CD4-positive, alpha-beta T cell treated with Interleukin-21 for 1 hour (primary cell): ENCODE measurements at regions not wholly inside any gene's neighbourhood (a gene's known extent, or its start where the extent isn't known, plus 50 kb on each side); places are given as distances from the start of the nearest gene placed in this dataset.

Source experiments
- DNase-seq: peaks from one replicate; pipeline ENCODE4 v3.0.0-alpha.2; 2020

DNA sequence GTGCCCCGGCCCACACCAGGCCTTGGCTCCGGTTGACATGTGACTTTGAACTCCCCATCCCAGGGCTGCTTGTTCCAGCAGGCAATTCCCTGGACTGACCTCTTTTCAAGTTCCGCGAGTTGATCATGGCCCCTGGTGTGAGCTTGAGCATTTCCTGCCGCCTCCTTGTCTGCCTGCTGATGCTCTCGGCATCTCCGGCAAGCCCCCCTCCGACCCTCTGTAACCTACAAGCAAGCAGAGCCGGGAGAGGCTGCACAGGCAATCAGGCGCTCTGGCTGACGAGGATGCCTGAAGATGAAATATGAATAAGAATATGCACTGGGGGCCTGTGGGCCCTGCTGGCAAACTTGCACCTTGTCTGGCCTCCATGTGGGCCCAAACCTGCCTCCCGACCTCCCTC lies 304.9 kb upstream of the MKI67 start:
- DNase-seq: no peak

DNA sequence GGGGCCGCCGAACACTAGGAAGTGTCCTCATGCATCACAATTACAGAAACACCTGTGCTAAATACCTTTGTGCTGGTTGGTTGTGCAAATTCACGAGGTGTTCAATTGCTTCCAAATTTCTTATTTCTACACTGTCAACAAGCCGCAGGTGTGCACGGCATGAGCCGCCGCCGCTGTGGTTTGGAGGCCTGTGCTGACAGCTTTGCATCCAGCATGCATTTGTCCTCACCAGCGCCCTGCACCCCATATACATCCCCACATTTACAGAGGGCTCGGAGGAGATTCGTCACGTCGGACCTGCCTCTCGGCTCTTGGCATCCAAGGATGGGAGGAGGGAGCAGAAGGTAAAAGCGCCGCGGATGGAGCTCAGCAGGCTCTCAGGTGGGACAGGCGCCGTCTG lies 305.3 kb upstream of the MKI67 start:
- DNase-seq: no peak

DNA sequence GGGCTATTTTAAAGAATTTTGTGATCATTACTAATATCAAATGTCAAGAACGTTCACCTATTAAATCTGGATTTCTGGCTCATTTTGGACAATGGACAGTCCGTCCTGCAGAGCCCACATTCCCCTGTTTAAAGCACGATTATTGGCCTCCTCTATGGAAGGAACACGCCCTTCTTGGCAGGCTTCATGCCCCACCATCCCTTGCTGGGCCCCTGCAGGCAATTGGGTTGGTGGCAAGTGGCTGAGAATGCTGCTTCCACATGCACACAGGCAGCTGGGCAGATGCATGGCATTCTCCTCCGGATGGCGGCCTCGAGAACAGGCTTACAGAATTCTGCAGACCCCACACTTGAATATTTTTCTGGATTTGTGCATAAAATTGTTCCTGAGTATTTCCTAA lies 305.8 kb upstream of the MKI67 start:
- no peak for DNase-seq

DNA sequence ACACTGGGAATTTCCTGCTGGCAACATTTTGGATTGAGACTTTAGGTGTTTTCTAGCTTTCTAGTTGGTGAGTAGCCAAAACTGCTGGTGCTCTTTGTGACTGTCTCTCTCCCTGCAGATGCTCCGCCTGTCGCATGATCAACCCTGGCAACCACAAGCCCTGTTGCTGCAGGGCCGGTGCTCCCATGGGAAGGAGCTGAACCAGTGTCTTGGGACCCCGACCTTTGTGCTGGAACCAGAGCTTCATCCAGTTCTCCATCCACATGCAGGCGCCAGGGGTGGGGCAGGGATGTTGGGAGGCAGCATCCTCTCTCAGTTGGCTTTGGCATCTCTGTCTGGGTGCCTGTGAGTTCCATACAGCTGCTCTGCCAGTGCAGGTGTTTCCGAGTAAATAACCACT lies 306.2 kb upstream of the MKI67 start:
- DNase-seq: no peak

DNA sequence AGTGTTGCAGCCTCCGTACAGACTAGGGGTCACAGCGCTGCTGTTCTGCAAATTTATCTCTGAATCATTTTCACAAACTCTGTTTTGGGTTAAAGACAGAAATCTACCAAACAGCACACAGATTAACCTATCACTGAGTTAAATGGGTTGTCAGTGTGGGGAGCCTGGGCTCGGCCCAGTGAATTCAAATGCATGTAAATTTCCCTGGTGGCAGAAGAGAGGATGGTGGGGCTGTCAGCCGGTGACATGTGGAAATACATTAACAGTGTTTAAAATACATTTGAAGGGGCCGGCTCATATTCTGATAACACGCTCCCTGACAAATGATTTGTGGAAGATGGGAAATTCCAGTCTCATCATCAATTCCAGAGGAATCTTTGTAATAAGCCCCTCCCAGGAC lies 309.6 kb upstream of the MKI67 start:
- DNase-seq: no peak

DNA sequence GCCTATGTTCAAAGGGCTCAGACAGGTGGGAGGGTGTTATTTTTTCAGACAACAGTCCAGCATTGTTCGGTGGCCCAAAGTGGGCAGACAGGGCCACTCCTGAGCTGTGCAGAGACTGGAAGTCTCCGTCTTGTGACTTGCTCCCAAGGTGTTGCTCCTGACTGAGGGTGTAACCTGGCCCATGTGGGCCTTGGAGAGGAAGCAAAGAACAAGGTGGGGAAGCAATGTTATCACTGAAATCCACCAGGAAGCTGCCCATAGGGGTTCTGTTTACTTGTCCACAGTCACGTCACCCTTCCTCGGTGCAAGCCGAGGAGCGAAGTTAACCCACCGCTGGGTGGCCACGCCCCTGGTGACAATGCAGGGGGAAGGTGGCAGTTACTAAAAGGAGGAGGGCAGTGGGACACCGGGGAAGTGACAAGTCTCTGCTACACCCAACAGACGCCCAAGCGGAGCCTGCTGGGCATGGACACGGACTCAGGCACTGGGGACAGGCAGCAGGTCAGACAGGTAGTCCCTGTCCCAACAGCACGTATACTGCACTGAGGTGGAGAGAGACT lies 311.6 kb upstream of the MKI67 start:
- no peak for DNase-seq

DNA sequence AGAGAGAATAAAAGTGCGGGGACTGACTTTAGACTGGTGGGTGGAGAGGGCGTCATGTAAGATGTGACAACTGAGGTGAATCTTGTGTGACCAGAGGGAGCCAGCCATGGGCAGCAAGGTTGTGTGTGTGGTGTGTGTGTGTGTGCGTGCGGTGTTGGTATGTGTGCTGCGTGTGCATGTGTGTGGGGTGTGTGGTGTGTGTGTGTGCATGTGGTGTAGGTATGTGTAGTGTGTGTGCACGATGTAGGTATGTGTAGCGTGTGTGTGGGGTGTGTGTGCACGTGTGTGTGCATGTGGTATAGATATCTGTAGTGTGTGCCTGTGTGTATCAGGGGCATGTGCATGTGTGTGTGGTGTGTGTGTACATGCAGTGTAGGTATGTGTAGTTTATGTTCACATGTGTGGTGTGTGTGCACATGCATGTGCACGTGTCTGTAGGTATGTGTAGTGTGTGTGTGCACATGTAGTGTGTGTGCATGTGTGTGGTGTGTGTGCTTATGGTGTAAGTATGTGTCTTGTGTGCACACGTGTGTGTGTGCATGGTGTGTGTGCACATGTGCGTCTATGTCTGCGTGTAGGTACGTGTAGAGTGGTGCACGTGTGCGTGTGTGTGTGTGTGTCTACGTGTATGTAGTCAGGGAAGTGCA lies 312.3 kb upstream of the MKI67 start:
- DNase-seq: no peak

DNA sequence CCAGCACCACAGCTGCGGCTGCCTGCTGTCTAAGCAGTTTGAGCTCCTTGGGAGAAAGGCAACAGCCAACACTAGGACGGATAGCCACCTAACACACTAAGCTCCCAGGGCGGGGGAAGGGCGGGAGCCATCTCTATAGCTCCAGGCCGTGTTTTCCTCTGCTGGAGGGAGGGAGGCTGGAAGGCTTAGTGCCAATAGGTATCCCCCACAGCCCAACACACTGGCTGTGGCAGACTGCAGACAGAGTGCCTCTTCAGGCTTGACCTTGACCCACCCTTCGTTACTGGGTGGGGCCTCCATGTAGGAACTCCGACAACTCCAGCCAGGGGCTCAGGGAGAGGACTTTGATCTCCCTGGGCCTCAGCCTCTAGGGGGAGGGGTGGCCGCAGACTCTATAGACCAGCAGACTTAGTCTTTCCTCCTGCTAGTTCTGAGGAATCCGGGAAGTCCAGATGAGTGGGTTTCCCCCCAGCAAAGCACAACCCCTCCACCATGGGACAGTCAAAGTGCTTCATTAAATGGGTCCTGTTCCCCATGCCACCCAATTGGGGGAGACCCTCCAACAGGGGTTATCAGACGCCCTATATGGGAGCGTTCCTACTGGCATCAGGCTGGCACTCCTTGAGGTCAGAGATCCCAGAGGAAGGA lies 314.4 kb upstream of the MKI67 start:
- no peak for DNase-seq

DNA sequence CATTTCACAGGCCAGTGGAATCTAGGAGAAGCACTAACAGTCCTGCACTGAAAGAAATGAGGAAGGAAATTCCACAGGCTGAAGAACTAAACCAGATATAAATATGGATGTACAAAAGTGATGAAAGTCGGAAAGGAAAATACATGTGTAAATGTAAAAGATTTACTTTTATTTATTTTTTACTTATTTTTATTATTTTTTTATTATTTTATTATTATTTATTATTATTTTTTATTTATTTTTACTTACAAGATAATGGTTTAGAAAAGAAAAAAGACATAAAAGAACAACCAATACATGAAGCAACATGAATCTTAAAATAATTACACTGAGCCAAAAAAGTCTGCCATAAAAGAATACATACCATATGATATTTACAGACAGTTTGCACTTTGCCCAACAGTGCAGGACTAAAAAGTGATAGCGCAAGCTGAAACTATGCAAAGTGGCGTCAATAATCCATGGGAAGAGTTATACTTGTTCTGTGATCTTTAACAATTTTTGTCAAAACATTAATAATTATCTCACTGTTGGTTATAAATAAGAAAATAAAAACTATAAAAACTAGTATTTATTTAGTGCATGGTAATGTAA lies 317.8 kb upstream of the MKI67 start:
- DNase-seq: no peak

DNA sequence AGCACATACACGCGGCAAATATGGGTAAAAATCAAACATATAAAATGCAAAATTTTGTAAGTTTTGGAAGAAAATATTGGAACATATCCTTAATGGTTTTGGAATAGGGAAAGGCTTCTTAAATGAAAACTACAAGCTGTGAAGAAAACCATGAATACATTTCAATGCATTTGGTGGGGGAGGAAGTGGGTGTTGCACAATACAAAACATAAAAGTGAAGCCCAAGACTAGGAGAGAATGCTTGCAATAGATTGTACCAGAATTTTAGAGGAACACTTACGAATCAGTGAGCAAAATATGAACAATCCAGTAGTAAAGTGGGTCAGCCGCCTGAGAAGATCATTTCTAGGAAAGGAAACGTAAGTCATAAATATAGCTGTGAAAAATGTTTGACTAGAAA lies 322.6 kb upstream of the MKI67 start:
- DNase-seq: no peak

DNA sequence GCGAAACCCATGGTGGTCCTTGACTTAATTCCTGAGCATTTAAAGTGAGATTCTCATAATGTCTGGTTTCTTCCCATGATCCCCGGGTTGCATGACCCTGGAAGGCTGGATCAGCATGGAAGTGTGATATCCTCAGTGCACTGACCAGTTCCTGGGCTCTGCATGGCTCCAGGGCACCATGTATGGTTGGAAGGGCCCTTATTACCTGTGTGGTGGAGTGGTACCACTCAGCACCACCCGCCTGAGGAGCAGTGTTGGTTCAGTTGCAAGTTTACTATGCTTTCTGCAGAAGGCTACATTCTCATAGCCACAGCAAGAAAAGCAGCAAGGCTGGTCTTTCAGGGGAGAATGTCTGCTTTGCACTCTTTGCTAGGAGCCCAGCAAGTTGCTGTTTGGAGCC lies 325.7 kb upstream of the MKI67 start:
- no peak for DNase-seq

DNA sequence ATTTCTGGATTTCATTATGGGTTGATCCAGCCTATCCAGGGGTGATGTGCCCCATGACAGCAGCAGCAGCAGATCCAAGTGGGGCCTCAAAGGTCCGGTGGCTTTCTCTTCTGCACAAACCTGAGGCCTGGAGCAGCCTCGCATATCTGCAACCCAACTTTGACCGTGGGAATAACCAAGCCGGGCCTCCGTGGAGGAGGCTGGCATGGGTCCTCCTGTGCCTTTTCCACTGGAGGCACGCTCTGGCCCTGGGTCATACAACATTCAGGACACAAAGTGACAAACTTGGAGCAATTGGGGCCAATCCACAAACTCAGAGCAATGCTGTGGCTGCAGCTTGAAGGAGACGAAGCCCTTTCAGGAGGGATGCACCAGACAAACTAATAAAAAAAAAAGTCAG lies 330.0 kb upstream of the MKI67 start:
- DNase-seq: no peak

DNA sequence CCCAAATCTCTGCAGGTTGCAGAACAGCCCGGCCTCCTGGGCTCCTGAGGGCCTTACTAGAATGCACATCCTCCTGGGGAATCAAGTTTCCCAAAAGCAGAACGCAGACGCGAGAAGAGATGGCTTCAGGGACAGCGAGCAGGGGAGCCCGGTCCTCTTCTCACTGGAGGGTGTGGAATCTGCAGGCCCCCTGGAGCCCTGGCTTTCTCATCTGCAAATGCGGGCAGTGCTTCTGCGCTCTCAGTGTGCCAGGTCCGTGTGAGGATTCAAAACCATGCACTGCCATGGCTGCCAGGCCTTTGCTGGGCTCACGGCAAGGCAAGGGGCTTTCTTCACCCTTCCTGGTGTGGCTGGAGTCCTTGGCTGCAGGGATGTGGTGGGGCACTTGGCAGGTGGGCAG lies 330.9 kb upstream of the MKI67 start:
- DNase-seq: no peak

DNA sequence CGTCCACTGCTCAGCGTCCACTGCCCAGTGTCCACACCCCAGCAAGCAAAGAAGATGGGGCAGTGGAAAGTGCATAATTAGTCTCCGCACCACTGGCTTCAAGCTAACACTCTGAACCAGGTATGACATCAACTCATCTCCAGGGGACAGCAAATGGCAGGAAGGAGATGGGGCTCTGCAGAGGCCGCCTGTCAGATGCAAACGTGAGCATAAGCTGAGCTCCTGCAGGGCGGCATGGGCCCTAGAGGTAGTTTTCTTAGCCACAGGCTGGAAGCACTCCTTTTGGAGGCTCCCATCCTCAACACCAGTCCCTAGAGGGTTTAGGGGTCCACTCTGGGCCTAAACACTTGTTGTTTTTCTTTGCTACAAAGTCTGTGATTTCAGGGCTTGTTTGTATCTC lies 335.8 kb upstream of the MKI67 start:
- DNase-seq: no peak

DNA sequence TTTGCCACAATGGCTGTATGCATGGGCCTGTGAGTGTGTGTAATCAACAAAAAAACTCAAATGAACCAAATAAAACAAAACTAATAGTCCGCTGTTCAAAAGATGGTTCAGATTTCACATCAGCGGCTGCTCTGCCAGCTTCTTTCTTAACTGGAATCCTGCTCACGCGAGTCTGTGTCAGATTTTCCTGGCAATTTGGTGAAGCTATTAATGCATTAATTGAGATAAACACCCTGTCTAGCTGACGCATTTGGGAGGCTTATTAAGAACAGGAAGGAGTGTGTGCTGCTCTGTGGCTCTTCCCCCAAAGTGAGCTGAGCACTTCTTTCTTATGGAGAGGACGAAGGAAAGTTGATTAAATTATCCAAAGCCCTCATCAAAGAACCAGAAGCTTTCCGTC lies 336.6 kb upstream of the MKI67 start:
- no peak for DNase-seq

DNA sequence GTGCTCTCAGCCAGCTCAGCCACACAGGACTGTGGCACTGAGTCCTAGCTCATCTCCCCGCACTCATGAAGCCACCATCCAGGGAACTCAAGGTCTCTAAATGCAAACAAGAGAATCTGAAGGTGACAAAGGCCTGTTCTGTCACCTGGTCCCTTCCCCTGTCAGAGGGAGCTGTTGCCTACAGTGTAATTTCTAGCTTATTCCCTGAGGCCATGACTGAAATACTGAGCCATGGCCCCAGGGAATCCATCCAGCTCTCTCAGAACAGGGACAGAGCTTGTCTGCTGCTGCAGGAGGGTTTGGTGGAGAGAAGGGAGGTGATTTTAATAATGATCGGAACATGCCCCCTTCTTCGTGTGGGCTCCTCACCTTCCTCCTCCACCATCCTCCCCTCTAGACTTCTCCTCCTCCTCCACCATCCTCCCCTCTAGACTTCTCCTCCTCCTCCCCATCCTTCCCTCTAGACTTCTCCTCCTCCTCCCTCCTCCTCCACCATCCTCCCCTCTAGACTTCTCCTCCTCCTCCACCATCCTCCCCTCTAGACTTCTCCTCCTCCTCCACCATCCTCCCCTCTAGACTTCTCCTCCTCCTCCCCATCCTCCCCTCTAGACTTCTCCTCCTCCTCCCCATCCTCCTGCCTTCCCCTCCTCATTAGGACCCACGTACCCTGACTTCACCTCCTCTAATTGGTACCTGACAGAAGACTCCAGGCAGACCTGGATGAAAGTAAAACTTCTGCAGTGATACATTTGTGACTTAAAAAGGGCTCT lies 338.0 kb upstream of the MKI67 start:
- DNase-seq: no peak

DNA sequence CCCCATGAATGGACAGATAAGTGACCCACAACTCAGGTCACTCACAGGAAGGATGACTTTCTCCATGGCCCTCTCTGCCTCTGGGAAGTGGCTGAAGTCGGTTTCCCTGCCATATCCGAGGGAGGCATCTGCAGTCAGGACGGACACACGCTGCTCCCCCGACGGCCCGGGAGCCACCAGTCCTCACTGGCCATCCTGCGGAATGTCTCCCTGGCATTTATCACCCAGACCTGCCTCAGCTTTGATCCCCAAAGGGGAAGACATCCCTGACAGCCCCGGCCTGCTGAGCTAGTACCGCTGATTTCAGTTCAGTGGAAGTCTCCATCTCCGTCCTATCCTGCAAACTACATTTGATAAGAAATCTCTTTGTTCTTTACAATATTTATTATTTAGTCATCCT lies 339.5 kb upstream of the MKI67 start:
- DNase-seq: no peak

DNA sequence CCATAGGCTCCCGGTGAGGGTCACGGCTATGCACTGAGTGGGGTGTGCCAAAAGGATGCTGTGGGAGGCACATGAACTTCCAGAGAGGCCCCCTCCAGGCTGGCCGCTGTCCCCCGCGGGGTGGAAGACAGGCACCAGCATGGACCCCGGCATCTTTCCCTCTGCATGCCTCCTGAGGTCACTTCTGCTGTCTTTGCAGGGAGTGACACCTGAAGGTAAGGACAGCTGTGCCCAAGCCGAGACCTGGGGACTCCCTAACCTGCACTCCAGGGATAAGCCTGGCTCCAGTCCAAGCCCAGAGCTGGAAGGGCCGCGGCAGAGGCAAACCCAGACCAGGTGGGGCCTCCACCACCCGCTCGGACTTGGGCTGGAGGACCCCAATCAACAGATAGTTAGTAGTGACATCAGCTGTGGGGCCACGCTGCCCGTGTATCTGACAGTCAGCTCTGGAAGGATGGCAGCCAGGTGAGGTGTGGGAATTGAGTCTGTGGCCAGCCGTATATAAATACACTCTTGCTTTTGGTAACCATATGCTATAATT lies 340.7 kb upstream of the MKI67 start:
- DNase-seq: no peak

DNA sequence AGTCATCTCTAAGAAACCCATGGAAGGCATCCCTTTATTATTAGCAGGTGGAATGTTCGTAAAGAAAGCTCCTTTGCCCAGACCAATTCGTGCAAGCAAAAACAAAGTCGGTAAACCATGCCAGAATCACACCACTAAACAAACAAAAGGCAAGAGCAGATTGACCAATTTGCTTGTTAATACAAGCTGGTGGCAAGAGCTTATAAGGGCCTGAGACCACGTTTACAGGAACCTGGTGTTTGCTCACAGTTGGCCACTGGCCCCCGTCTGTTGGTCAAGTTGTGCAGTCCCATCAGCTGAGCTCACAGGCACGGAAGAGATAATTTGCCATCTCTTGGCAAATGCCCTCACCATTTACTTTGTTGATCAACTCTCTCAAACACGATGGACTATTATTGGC lies 342.2 kb upstream of the MKI67 start:
- no peak for DNase-seq

DNA sequence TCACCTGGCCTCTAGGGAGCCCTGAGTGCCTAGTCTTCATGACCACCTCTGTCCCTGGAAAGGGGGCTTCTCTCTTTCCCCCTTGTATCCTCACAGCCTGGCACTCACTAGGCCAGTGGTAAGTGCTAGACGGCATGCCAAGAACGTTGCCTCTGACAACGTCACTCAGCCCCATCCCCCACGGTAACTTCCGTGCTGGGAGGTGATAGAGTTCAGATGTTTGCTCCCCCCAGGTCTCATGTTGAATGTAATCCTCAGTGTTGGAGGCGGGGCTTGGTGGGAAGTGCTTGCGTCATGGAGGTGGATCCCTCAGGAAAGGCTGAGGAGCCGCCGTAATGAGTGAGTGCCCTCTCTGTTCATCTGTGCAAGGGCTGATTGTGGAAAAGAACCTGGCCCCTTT lies 343.3 kb upstream of the MKI67 start:
- DNase-seq: no peak

DNA sequence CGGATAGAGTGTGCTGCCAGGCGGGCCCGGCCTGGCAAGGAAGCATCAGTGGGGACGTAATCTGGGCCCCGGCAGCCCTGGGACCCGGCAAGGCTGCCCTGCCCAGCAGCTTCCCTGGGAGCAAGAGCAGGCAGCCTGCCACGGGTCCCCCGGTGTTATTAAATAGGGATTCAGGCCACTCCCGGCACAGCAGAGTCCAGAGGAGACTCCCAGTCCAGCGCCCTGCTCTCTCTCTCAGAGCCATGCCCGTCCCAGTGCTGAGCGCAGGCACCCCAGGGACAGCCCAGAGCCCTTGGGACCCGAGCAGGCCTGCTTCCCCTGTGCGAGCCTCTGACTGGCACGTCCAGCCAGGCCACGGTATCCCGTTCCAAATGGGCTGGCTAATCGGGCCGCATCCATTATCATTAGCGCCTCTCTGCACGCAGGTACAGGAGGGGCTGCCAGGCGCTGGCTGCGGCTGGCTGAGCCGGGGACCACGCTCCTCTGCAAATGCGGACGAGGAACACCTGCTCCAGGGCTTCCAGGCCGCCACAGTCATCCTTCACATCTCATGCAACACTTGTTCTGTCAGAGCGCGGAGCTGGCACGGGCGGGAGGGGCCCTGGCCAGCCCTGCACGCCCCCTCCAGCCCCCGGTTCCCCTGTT lies 344.2 kb upstream of the MKI67 start:
- no peak for DNase-seq

DNA sequence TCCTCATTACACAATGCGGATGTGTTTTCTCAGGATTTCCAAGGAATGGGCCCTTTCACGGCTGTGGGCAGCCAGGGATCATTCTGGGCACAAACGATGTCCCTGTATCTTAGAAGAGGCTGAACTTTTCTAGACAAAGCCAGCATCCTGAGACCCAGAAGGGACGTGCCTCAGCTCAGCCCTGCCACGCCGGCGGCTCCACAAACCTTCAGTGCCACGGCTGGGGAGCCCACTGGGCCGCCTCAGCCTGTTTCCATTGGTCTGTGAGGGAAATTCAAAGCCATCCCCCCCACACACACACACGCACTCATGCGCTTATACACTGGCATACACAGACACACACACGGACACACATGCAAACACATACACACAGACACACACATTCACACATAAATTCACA lies 344.9 kb upstream of the MKI67 start:
- DNase-seq: no peak

DNA sequence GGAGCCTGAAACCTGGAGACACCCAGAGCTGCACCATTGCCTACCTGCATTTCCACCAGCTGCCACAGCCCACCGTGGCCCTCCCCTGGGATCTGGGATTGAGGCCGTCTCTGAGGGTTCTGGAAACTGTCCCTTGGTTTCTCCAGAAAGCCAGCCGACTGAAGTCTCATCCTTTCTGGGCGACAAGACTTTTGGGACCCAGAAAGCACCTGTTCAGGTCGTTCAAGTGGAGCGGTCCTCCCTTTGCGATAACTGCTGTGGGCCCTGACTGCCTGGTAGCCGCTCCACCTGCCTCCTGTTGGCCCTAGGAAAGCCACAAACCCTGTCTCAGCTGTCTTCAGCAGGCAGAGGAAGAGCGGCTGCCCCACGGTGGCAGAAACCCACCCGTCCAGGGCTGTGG lies 346.0 kb upstream of the MKI67 start:
- DNase-seq: no peak
